Effector CD4-positive, alpha-beta T cell (primary cell): ENCODE measurements at regions not wholly inside any gene's neighbourhood (a gene's known extent, or its start where the extent isn't known, plus 50 kb on each side); places are given as distances from the start of the nearest gene placed in this dataset.
"Not testable (repeated sequence)": the region's sequence is repeated elsewhere in the genome, so short reads cannot be mapped to it uniquely, and the experiment has no call there.

ENCODE experiments used
- DNase-seq: peaks from one replicate; pipeline ENCODE4 v3.0.0-alpha.2; 2020

- DNase-seq = no peak
Observed at GRCh38 chr12:67088401-67089118, 180.6 kb upstream of the CAND1 start.

DNA sequence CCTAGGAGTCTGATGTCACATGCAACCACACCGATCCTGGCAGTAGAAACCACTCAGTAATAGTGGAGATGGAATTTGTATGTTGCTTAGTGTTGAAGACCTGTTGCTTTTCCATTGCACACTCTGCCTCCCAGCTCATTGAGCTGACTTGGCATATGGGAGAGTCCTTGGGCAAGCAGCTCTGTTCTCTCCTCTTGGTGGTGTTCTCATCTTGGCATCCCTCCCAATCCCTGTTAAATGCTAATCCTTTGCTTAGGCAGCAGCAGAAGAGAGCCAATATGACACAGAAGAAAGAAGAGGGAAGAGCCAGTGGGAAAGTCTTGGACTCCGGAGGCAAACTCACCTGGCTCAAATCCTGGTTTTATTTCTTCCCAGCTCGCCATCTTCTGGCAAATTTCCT is 178.0 kb upstream of the CAND1 start:
- DNase-seq = no peak

DNA sequence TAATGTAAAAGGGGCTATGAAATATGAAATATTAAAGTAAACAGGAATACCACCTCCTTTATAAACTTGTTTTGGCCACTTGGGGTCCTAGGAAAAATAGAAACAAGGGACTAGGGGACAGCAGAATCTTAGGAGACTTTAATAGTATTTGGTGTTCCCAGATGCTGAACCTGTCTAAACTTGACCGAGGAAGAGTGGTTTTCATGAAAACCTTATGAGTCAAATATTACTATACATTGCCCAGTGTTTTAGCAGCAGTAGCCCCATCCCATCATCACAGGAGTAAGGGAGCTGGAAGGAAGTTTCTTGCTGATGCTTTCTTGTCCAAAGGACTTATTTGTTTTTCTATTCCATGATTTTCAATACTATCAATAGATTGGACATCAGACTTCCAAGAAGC is 177.5 kb upstream of the CAND1 start:
- no peak for DNase-seq

DNA sequence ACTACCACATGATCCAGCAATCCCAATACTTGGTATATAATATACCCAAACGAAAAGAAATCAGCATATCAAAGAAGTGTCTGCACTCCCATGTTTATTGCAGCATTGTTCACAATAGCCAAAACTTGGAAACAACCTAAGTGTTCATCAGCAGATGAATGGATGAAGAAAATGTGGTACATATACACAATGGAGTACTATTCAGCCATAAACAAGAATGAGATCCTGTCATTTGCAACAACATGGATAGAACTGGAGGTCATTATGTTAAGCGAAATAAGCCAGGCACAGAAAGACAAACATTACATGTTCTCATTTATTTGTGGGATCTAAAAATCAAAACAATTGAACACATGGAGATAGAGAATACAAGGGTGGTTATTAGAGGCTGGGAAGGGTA is 176.2 kb upstream of the CAND1 start:
- not testable (repeated sequence) for DNase-seq

GRCh38 chr12:67096533-67097318 is 172.4 kb upstream of the CAND1 start:
- no peak for DNase-seq

GRCh38 chr12:67099858-67100257 is 169.3 kb upstream of the CAND1 start:
- no peak for DNase-seq

- DNase-seq = no peak
Observed at GRCh38 chr12:67103521-67103920, 165.6 kb upstream of the CAND1 start.

DNA sequence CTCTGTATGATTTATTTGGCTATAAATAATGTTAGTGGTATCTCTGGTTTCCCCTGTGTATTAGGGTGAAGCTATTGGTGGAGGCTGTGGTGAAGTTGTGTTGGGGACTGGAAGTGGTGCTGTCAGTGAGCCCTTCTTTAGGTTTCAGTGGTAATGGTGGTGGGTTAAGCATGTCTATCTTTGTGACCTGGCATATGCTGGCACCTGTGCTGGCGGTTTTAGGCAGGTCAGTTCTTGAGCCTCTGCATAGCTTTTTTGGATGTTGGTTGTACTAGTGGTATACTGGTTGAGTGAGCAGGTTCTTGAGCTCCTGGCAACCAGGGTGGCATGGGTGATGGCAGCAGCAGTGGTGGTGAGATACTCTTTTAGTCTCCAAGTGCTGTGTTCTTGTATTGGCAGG is 161.9 kb upstream of the CAND1 start:
- no peak for DNase-seq

DNA sequence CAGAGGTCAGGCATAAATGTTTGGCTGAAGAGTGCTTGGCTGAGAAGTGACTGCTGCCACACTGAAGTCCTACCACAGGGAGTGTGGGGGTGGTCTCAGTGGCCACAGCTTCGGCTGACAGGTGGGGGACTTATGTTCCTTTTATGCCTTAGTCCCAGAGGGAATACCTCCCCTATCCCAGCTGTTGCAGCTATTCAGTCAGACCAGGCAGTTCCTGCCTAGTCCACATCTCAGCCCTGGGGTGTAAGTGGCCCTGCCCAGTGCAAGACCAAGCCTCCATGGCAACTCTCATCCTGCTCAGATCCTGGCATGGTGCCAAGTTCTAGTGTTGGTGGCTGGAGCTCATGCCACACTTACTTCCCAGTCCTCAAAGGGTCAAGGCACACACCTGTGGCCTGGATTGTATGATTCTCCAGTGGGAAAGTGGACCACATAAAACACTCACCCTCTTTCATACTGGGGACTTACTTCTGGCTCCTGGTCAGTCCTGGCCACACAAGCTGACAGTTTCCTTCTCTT is 161.3 kb upstream of the CAND1 start:
- DNase-seq = no peak

DNA sequence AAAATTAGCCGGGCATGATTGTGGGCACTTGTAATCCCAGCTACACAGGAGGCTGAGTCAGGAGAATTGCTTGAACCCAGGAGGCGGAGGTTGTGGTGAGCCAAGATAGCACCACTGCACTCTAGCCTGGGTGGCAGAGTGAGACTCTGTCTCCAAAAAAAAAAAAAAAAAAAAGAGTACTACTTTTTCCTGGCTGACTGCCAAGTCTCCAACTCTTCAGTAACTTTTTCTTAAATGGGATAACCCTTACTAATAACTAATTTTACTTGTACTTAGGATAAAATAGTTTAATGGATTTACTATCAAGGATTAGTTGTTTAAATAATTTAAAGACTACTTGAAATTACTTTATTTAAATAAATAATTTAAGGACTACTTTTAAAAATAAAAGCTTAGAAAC is 158.8 kb upstream of the CAND1 start:
- DNase-seq = not testable (repeated sequence)

DNA sequence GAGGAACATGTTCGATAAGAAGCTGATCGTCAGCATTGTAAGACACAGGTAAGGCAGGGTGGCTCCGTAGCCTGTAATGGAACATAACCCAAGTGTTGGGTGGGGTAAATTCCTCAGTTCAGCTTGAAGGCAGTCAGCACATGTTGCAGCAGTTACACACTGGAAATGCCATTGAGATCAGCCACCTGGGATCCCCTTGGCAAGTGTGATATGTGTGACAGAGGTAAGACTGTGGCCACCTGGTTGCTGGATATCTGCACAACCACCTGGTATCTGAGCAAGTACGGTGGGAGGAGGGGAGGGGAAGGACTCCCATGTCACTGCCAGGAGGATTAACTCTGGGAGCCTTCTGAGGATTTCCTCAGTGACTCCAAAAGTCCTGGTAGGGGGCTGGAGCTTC is 158.0 kb upstream of the CAND1 start:
- DNase-seq = no peak

GRCh38 chr12:67112586-67112985 is 156.6 kb upstream of the CAND1 start:
- no peak for DNase-seq

DNA sequence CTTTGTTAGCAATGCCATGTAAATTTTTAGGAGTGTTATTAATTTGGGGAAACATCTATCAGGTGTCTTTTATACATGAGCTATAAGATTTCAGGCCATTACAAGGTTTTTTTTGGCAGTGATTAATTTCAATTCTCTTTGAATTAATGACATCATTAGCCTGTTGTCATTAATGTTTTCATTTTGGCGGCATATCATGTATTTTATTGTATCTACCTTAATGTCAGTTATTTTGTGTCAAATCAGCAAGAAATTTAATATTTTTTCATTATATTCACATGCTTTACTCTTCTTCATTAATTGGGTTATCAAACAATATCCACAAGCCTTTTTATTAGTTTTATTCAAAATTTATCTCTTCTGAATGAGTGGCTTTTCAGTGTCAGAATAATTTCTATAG is 153.0 kb upstream of the CAND1 start:
- no peak for DNase-seq

- no peak for DNase-seq
Observed at GRCh38 chr12:67122584-67122983, 146.6 kb upstream of the CAND1 start.

- no peak for DNase-seq
Observed at GRCh38 chr12:67137256-67137655, 131.9 kb upstream of the CAND1 start.

DNA sequence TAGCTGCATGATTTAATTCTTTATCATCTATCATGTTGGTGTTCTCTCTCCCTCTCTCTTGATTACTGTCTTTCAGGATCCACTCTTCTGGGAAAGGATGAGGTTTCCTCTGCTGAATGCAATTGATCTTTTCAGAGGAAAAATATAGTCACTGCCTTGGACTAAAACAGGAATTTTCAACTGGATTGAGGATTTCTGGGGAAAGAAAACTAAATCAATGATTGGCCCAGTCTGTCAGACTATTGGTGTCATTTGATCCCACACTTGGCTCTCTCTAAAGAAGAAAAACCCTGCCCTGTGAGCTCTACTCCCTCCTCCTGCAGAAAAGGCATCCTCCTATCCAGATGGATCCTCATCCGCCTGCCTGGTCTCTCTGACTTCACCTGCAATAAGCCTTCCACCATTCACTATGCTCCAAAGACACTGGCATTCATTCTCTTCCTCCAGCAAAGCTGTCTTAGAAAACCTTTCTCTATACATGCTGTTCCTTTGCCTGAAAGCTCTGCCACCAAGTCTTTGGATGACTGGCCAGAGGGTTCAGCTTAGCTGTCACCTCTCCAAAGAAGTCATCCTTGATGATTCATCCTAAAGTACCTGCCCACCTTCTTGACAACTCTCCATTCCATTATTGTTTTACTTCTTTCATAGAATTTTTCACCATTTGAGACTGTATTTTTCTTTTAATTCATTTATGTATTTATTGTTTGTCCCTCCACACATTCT is 127.7 kb upstream of the CAND1 start:
- DNase-seq = no peak

GRCh38 chr12:67145692-67146091 is 123.5 kb upstream of the CAND1 start:
- no peak for DNase-seq

GRCh38 chr12:67147030-67147429 is 122.1 kb upstream of the CAND1 start:
- DNase-seq = no peak

DNA sequence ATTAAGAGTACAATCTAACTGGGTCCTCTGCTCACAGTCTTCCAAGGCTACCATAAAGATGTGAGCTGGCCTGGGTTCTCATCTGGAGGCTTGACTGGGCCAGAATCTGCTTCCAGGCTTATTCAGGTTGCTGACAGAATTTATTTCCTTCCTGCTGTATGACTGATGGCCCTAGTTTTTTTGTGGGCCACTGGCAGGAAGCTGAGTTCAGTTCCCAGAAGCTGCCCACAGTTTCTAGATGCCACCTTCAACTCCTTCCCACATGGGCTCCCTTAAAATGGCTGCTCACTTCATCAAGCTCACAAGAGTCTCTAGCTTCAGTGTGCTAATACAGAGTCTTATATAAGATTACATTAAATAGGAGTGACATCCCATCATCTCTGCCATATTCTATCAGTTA is 121.7 kb upstream of the CAND1 start:
- no peak for DNase-seq

DNA sequence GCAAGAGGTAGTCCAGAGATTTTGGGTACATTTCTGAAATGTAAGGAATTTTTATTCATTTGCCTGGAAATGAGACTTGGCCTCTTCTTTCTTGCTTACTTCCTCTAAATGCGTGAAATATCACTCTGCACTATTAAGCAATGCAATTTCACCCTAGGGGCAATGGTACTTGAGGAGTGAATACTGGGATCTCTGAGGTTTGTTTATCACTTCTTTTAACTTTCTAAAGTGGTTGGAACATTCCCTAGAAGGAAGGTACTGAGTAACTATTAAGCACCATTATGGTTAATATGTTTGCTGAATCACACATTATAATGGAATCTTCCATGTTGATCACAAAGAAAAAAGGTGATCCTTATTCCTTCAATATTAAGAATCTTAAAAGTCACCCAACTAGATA is 120.9 kb upstream of the CAND1 start:
- DNase-seq = no peak

- no peak for DNase-seq
Observed at GRCh38 chr12:67151886-67152285, 117.3 kb upstream of the CAND1 start.

DNA sequence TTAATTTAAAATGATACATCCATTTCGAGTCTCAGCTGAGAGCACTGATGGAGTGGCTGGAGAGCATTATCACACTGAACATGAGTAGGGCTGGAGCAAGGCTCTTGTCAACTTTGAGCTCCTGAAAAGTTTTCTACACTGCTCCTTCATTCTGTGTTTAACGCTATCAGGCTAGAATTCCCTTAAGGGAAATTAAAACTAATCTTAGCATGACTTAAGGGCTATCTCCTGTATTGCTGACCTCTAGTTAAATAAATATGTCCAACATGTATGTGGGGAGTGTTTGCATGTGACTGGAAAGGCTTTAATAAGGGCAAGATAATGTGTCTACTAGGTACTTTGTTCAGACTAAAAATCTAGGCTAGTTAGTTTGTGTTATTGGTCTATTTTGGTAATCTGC is 116.7 kb upstream of the CAND1 start:
- DNase-seq = no peak

GRCh38 chr12:67154901-67155300 is 114.3 kb upstream of the CAND1 start:
- no peak for DNase-seq

DNA sequence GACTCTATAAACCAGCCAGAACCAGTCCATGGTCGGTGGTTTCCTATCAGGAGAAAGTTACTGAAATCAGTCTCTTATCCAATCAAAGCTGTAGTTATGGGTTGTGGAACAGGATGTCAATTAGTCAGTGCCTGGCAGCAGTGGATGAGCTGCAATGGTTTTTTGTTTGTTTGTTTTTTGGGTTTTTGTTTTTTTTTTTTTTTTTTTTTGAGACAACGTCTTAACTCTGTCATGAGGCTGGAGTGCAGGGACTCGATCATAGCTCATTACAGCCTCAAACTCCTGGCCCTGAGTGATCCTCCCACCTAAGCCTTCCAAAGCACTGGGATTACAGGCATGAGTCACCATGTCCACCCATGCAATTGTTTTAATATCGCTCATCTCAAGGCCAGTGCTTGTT is 113.3 kb upstream of the CAND1 start:
- DNase-seq = no peak
